HAP-1 (cell line): ENCODE measurements at regions not wholly inside any gene's neighbourhood (a gene's known extent, or its start where the extent isn't known, plus 50 kb on each side); places are given as distances from the start of the nearest gene placed in this dataset.
A peak's percentile ranks its signal among the peaks of the same experiment; 100 is the strongest.

ENCODE experiments used
- DNase-seq, 2 experiments: peaks; one replicate each; pipeline ENCODE4 v3.0.0-alpha.2; 2016 to 2020; ENCODE audit warnings: low spot score in 2 of 2
- H3K27me3 ChIP-seq: fragments of 250-450 bp; sonication (Bioruptor Pico); 2 replicates; pipeline ENCODE4 v1.5.1; 2020; ENCODE audit warnings: low read depth, mild to moderate bottlenecking, moderate library complexity
- H3K36me3 ChIP-seq: fragments of 250-450 bp; sonication (Bioruptor Pico); replicated peaks from 2 replicates; pipeline ENCODE4 v1.5.1; 2020; ENCODE audit warnings: mild to moderate bottlenecking
- H3K4me1 ChIP-seq: fragments of 250-450 bp; sonication (Bioruptor Pico); 2 replicates; pipeline ENCODE4 v1.5.1; 2020; ENCODE audit warnings: mild to moderate bottlenecking
- H3K4me3 ChIP-seq: fragments of 250-450 bp; sonication (Bioruptor Pico); 2 replicates; pipeline ENCODE4 v1.5.1; 2020; ENCODE audit warnings: mild to moderate bottlenecking, moderate library complexity
- H3K9me3 ChIP-seq: fragments of 250-450 bp; sonication (Bioruptor Pico); 2 replicates; pipeline ENCODE4 v1.5.1; 2020; ENCODE audit warnings: mild to moderate bottlenecking, moderate library complexity
- in situ Hi-C: fragments of 300-500 bp; cut with MboI; formaldehyde crosslinking; loops from 3 replicates; pipeline ENCODE4 v1.14.3; 2020; ENCODE audit warnings: low sequenced_read_pairs, inconsistent platforms, mixed read lengths

DNA sequence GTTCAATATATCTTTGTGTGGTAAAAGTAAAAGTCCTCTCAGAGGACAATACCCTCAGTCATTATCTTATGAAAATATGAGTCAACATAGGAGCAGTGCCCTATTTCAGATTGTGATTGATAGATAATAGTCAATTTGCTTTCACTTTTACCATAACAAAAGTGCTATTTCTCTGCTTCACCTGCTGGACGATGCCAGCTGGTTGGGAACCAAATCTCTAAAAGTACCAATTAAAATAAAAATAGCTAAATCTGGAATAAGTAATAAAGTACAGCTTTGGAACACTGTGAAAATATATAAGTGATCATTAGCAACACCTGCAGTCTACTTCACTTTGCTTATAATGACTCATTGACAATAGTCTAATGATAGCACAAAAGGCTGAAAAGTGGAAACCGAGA is 390.3 kb upstream of the AGTR1 start:
- no peak for DNase-seq
- in situ Hi-C loops: no loop called here
- Histone ChIP-seq H3K27me3 (no peaks in the 10 kb centered on the region), H3K9me3 (no peaks in the 10 kb centered on the region), H3K4me1 (no peaks in the 10 kb centered on the region), H3K4me3 (no peak overlapping the region), H3K36me3 (no peaks in the 10 kb centered on the region)

DNA sequence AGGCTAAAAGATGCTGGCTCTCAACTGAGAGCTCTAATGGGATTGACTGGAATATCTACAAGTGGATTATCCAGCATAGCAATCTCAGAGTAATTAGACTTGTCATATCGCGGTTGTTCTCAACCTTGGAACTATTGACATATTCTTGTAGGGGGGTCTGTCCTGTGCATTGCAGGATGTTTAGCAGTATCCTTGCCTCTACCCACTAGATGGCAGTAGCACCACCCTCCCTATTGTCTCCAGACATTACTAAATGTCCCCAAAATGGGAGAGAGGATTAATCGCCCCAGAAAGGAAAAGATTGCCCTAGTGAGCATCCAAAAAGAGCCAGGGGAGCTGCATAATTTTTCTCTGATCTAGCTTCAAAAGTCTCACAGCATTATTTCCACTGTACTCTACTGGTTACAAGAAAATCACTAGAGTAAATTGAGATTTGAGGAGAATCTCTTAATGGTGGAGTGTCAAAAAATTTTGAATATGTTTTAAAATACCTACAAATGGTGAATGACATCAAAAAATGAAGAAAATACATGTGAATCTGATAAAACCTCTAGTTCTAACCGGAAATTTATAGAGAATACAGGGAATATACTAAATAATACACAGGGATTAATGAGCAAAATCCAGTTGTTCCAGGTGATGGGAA is 388.2 kb upstream of the AGTR1 start:
- H3K27me3 ChIP-seq: no peaks in the 10 kb centered on the region
- in situ Hi-C loops: no loop called here
- DNase-seq: peak; percentile 21 to 51
- no peaks in the 10 kb centered on the region for H3K4me1 ChIP-seq
- H3K4me3 ChIP-seq: no peak overlapping the region
- H3K36me3 ChIP-seq: no peaks in the 10 kb centered on the region
- H3K9me3 ChIP-seq: no peaks in the 10 kb centered on the region

DNA sequence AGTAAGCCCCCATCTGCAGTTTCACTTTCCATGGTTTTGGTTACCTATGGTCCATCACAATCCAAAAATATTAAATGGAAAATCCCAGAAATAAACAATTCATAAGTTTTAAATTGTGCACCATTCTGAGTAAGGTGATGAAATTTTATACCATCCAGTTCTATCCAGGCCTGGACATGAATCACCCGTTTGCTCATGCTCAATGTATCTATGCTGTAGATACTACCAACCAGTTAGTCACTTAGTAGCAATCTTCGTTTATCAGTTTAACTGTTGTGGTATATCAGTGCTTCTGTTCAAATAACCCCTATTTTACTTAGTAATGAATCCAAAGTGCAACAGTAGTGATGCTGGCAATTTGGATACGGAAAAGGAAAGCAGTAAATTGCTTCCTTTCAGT is 381.9 kb upstream of the AGTR1 start:
- in situ Hi-C loops: no loop called here
- Histone ChIP-seq H3K36me3 (no peaks in the 10 kb centered on the region), H3K9me3 (no peaks in the 10 kb centered on the region), H3K4me1 (no peaks in the 10 kb centered on the region), H3K27me3 (no peaks in the 10 kb centered on the region), H3K4me3 (no peak overlapping the region)
- DNase-seq: no peak

DNA sequence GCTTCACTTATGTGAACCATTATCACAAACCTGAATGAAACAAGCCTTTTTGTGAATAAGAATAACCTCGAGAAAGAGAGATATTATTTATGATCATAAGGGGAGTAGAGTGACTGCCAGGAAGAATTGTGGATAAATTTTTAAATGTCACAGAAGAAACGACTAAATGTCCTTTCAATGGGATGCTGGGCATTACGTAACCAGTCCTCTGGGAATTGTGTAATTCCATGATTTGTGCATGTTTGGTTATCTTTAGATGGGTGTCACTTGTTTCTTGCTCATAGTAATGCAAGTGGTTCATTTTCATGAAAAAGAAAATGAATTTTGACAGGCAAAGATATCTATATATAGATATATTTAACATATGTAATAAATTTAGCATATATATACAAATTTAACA is 379.5 kb upstream of the AGTR1 start:
- Histone ChIP-seq H3K9me3 (no peaks in the 10 kb centered on the region), H3K36me3 (no peaks in the 10 kb centered on the region), H3K4me3 (no peak overlapping the region), H3K4me1 (no peaks in the 10 kb centered on the region), H3K27me3 (no peaks in the 10 kb centered on the region)
- DNase-seq: no peak
- in situ Hi-C loops: no loop called here

DNA sequence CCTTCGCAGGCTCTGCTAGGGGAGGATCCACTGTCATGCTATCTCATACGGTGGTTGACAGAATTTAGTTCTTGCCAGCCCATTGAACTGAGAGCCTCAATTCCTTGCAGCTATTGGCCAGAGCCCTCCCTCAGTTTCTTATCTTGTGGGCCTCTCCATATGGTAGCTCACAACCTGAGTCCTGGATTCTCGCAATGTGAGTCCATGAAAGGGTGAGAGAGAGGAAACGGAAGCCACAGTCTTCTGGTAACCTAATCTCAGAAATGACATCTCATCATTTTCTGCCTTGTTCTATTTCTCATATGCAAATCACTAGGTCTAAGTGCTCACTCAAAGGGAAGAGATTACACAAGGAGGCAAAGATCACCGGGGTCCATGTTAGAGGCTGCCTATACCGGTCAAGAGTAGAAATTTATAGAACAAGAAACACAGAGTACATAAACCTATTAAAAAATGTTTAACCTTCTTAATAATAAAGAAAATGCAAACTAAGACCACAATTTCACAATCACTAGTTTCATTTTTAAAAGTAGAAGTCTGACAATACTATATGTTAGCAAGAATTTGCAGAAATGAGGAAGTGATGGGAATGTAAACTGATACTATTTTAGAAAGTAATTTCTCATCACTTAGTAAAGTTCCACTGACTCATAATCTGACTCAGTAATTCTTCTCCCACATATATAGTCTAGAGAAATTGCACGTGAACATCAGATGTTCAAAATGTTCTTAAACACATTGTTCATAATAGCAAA is 378.4 kb upstream of the AGTR1 start:
- no peak overlapping the region for H3K4me3 ChIP-seq
- H3K4me1 ChIP-seq: no peaks in the 10 kb centered on the region
- in situ Hi-C loops: no loop called here
- H3K27me3 ChIP-seq: no peaks in the 10 kb centered on the region
- H3K36me3 ChIP-seq: no peaks in the 10 kb centered on the region
- no peaks in the 10 kb centered on the region for H3K9me3 ChIP-seq
- DNase-seq: no peak

DNA sequence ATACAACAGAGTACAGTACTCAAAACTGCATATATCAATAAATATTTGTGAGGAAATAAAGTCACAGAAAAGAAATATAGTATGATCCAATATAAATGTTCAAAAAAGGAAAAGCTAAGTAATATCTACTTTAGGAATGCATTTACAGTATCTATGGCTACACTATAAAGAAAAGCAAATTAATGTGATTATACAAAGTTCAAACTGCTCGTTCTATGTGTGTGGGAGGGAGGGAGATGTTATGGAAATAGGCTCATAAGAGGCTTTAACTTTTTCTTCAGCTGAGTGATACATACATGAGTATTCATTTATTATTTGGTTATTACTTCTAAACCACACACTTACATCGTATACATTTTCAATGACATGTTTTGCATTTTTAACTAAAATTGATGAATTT is 377.7 kb upstream of the AGTR1 start:
- H3K4me3 ChIP-seq: no peak overlapping the region
- no peaks in the 10 kb centered on the region for H3K36me3 ChIP-seq
- no peaks in the 10 kb centered on the region for H3K9me3 ChIP-seq
- no peaks in the 10 kb centered on the region for H3K4me1 ChIP-seq
- H3K27me3 ChIP-seq: no peaks in the 10 kb centered on the region
- in situ Hi-C loops: no loop called here
- no peak for DNase-seq

DNA sequence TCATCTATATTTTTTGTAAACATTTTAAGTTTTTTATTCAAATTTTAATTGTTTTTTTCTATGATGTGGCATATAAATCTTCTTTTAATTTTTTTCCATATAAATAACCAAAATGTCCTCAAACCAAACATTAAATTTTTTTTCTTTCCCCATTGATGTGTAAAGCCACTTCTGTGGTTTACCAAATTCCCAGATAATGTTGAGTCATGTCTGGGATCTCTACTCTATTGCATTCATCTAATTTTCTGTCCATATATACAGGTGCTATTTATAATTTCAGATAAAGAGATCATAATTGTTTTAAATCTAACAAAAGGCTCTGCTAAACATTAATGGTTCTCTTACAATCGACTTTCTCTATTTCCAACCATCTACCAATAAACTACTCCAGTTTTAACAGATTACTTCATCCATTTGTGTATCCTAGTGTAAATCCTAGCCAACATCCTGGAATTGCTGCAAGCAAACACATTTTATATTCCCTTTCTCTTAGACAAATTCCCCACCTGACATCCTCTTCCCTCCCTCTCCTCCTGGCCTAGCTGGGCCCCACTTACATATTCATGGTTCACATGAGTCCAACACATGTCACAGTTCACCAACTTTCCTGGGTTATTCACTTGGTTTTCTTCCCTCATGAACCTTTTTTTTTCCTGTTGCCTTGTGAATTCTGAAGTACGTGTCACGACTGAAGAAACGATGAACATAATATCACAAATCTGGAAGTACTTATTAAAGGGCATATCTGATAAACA is 368.0 kb upstream of the AGTR1 start:
- H3K27me3 ChIP-seq: no peaks in the 10 kb centered on the region
- H3K4me1 ChIP-seq: no peaks in the 10 kb centered on the region
- H3K4me3 ChIP-seq: no peak overlapping the region
- no peaks in the 10 kb centered on the region for H3K9me3 ChIP-seq
- no peaks in the 10 kb centered on the region for H3K36me3 ChIP-seq
- in situ Hi-C loops: no loop called here
- no peak for DNase-seq

DNA sequence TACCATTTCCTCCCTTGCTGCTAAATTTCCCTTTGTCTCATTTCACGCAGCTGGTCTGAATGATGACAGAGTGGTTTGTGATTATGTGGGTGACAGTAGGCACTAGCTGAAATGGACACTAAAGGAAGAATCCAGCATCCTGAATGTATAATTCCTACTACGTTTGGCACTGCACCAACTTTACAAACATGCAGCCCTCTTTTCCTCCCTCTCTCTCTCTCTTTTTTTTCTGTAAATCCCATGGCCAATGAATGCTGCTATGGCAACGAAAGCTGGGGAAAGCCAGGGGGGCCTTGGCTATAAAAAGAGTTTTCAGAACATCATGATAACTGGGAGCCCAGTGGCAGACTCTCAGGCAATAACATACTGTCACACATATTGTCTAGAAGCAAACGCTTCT is 367.2 kb upstream of the AGTR1 start:
- Histone ChIP-seq H3K9me3 (no peaks in the 10 kb centered on the region), H3K4me1 (no peaks in the 10 kb centered on the region), H3K27me3 (no peaks in the 10 kb centered on the region), H3K36me3 (no peaks in the 10 kb centered on the region), H3K4me3 (no peak overlapping the region)
- no peak for DNase-seq
- in situ Hi-C loops: no loop called here

DNA sequence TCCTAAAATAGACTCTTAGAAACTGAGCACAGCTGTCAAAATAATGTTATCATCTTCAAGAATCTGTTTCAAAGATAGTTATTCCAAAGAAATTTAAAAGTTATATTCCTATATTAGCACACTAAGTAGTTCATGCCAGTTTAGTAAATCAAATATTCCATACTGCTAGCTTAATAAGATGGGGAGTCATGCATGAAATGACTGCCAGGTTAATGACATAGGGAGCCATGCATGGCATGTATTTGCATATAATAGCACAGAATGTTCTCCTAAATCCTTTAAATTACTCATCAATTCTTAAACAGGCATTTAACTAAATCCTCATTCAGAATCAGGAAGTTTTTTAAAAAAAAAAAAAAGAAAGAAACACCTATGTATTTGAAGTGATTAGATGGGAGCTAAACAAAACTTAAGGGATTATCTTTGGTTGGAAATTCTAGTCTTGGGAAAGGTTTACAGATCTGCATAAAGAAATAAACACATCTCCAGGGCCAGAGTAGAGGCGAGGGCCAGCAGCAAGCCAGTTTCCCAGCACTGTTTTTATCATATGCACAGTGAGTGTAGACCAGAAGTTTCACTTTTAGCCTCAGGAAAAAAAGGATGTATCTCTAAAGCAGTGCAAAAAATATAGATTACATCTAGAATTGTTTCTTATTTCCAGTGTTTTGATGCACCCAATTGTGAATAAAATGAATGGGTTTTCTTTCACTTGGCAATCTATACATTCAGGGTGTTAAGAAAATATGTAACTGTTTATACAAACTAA is 366.4 kb upstream of the AGTR1 start:
- no peaks in the 10 kb centered on the region for H3K36me3 ChIP-seq
- H3K4me3 ChIP-seq: no peak overlapping the region
- H3K27me3 ChIP-seq: no peaks in the 10 kb centered on the region
- in situ Hi-C loops: no loop called here
- DNase-seq: no peak
- H3K9me3 ChIP-seq: no peaks in the 10 kb centered on the region
- H3K4me1 ChIP-seq: no peaks in the 10 kb centered on the region

DNA sequence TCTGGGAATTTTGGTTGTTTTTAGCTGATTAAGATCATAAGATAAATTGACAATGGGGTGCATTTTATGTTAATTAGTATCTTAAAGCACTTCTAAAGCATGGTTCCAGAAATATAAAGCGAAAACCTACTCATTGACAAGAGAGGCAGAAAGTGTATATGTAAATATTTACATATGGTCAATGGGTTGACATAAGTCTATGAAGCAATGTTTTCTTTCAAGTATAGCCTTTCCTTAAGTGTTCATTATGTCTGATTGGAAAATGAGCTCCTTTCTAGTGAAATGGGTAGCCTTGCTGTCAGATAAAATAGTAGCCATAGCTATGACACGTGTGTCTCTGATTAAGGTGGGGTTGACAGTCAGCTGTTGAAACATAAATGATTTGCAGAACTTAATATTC is 365.2 kb upstream of the AGTR1 start:
- no peaks in the 10 kb centered on the region for H3K36me3 ChIP-seq
- no peak overlapping the region for H3K4me3 ChIP-seq
- H3K4me1 ChIP-seq: no peaks in the 10 kb centered on the region
- no peaks in the 10 kb centered on the region for H3K27me3 ChIP-seq
- in situ Hi-C loops: no loop called here
- DNase-seq: no peak
- H3K9me3 ChIP-seq: no peaks in the 10 kb centered on the region

DNA sequence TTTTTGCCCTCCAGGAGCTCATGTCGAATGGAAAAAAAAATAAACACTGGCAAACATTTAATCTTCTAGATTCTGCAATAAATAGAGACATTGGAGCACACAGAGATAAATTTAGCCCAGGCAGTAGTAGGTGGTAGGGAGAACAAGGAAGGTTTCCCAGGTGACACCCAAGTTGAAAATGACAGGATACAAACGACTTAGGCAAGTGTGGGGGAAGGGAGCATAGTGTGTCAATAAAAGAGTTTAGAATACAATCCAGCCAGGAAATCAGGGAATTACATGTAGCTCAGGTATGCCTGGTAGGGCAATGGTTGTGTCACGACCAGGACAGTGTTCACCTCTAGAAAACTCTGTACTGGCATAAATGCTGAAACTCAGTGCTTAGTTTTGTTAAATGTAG is 364.6 kb upstream of the AGTR1 start:
- in situ Hi-C loops: no loop called here
- H3K4me1 ChIP-seq: no peaks in the 10 kb centered on the region
- no peaks in the 10 kb centered on the region for H3K27me3 ChIP-seq
- no peaks in the 10 kb centered on the region for H3K9me3 ChIP-seq
- DNase-seq: no peak
- H3K36me3 ChIP-seq: no peaks in the 10 kb centered on the region
- H3K4me3 ChIP-seq: no peak overlapping the region

DNA sequence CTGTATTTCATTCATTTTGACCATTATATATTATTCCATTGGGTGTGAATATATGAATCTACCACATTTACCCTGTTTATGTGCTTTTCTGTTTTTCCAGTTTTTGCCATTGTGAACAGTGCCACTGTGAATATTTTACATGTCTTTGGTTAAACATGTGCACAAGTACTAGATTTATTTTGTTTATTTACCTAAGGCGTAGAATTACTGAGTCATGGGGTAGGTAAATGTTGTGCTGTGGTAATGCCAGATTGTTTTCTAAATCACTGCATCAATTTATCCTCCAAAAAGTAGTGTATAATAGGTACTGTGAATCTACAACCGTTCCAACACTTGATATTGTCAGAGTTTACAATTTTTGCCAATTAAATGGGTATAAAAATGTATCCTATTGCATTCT is 362.1 kb upstream of the AGTR1 start:
- no peak for DNase-seq
- H3K27me3 ChIP-seq: no peaks in the 10 kb centered on the region
- no peak overlapping the region for H3K4me3 ChIP-seq
- in situ Hi-C loops: no loop called here
- H3K4me1 ChIP-seq: no peaks in the 10 kb centered on the region
- no peaks in the 10 kb centered on the region for H3K9me3 ChIP-seq
- H3K36me3 ChIP-seq: no peaks in the 10 kb centered on the region

DNA sequence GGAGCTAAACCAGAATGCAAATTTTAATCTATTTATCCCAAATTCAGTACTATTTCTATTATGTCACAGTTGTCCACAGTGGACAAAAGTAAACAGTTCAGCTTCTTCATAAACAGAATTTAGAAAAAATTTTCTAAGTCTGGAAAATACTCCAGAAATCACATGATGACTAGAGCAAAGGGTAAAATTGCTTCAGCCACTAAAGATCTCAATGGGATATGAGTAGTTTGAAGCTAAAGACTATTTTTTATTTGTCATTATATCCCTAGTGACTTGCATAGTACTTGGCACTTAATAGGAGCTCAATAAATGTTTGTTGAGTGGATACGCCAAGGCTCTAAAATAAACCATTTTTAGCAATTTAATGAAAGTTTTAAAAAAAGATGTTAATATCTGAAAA is 354.3 kb upstream of the AGTR1 start:
- Histone ChIP-seq H3K27me3 (no peaks in the 10 kb centered on the region), H3K4me1 (no peaks in the 10 kb centered on the region), H3K9me3 (no peaks in the 10 kb centered on the region), H3K4me3 (no peak overlapping the region), H3K36me3 (no peaks in the 10 kb centered on the region)
- DNase-seq: no peak
- in situ Hi-C loops: no loop called here

DNA sequence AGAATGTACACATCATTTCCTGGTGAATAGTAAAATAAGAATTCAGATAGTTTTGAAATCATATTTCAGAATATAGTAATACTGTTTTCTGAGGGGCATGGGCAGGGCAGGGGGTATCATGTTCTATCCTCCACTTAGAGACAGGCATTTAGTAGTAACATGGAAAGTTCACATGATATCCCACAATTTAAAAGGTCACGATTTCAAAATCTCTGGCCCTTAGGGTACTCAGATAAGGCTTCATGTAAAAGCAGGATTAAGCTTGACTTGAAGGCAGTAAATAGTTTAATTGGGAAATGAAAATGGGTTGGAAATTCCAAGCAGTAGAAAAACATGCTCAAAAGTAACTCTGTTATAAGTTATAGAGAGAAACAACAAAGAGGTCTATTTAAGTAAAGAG is 353.2 kb upstream of the AGTR1 start:
- Histone ChIP-seq H3K27me3 (no peaks in the 10 kb centered on the region), H3K36me3 (no peaks in the 10 kb centered on the region), H3K4me1 (no peaks in the 10 kb centered on the region), H3K4me3 (no peak overlapping the region), H3K9me3 (no peaks in the 10 kb centered on the region)
- DNase-seq: no peak
- in situ Hi-C loops: no loop called here
